GM21528 (cell line): ENCODE measurements at regions not wholly inside any gene's neighbourhood (a gene's known extent, or its start where the extent isn't known, plus 50 kb on each side); places are given as distances from the start of the nearest gene placed in this dataset.

Experiments used
- ATAC-seq: cut with Tn5 transposase; IDR thresholded peaks from one replicate; pipeline ENCODE4 v1.9.1; 2021; ENCODE audit warnings: mild to moderate bottlenecking, moderate library complexity; ENCODE audit not compliant: unreplicated experiment, low FRiP score

DNA sequence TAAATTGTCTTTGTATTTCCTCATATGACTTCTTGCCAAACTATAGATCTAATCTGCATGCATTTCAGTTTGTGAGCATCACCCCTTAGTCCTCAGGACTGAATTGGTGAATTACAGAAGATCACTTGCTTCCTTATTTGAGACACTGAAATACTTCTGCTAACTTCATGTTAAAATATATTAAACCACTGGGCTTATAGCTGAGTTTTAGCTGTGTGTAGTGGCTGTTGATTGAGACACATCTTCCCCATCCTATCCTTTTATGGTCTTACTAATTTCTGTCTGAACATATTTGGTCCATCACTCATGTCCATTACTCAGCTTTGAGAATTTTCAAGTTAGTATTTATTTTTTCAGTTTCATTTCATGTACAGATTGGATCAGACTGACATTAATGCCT lies 295.9 kb downstream of the PSAT1 start:
- no peak for ATAC-seq

DNA sequence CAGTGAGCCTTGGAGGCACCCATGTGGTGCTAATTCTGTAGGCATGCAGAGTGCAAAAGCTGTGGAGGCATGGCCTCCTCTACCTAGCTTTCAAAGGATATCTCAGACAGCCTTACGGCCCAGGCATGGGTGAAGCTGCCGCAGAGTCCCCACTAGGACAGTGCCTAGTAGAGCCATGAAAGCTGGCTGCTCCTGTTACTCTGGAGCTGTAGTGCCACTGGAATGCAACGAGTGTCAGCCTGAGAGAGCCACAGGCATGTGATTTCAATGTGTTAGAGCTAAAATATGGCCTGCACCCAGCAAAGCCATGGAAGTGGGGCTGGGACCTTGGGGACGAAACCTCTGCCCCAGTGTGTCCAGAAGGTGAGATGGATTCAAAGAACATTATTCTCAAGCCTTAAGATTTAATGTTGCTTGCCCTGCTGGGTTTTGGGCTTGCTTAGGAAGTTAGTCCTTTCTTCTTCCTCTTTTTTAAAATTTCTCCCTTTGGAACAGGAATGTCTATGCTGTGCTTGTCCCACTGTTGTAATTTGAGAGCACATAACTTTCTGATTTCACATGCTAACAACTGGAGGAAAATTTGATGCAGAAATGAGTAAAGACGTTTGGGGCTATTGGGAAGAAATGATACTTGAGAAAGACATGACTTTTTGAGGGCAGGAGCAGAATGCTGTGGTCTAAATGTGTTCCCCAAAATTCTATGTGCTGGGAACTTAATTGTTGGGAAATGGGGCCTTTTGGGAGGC lies 298.4 kb downstream of the PSAT1 start:
- no peak for ATAC-seq

DNA sequence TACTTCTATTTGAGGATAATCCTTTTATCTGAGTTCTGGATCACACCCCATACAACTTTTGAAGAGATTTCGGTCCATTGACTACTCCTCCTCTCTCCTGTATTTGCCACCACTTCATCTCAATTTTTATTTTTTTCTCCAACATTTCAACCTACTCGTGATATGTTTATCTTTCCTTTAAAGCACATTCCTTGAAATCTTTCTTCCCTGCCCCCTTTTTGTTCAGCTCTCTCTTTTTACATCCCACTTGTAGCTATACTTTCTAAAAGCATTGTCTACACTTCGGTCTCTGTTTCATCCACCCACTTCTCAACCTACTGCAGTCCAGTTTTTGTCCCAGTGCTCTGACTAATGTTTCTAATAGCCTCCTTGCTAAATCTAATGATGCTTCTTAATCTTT lies 299.4 kb downstream of the PSAT1 start:
- ATAC-seq = no peak

DNA sequence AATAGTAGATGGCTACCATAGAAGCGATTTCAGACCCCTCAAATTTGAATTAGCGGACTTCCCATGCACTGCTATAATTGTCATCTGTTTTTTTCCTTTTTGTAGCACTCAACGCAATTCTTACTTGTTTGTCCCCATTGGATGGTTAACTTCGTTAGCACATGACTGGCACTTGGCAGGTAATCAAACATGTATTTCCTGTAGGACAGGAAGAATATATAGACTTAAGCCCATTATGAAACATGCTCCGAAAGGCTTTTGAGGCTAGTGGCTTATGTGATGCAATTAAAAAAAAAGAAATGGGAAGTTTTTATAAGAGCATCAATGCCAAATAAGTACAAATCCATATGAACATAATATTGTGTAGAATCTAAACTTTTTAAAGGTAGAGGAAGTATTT lies 301.2 kb downstream of the PSAT1 start:
- ATAC-seq = no peak

DNA sequence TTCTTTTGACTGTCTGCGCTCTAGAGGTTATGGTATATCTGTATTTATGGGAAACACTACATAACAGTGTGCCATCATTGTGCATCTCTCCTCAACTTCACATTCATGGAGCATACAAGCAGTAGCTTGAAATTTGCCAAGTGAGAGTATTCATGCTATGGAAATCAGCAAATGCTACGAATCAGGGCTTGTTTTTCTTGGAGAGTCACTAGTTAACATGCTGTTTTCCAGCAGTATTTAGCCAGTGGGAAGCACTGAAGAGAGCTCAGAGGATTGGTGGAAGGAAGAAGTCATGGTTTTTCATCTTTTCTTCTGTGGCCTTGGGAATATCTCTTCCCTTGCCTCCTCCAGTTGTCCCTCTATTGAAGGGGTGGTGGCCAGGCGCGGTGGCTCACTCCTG lies 303.0 kb downstream of the PSAT1 start:
- ATAC-seq = no peak

DNA sequence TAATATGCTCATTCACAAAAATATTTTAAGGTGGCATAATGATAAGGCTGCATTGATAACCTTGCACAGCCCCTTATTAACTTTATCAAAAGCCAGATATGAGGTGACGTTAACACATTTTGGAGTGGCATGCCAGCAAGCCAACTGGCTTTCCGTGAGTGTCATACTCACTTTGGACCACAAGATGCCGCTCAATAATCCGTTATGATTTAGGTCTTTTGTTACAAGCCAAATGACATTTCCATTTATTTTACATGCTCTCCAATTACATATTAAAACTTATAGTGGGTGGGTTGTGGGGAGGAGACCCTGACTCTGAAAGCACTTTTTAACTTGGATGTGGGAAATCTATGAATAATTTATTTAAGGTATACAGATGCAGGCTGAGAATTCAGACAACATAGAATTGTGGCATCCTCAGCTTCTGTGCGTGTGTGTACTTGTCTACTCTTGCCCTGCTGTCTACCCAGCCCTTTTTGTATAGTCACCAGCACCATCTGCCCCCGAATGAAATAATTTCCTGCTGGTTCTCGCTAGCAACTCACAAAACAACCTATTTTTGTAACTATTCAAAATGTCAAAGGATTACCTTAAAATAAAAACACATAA lies 305.1 kb downstream of the PSAT1 start:
- peak; percentile 61 for ATAC-seq

DNA sequence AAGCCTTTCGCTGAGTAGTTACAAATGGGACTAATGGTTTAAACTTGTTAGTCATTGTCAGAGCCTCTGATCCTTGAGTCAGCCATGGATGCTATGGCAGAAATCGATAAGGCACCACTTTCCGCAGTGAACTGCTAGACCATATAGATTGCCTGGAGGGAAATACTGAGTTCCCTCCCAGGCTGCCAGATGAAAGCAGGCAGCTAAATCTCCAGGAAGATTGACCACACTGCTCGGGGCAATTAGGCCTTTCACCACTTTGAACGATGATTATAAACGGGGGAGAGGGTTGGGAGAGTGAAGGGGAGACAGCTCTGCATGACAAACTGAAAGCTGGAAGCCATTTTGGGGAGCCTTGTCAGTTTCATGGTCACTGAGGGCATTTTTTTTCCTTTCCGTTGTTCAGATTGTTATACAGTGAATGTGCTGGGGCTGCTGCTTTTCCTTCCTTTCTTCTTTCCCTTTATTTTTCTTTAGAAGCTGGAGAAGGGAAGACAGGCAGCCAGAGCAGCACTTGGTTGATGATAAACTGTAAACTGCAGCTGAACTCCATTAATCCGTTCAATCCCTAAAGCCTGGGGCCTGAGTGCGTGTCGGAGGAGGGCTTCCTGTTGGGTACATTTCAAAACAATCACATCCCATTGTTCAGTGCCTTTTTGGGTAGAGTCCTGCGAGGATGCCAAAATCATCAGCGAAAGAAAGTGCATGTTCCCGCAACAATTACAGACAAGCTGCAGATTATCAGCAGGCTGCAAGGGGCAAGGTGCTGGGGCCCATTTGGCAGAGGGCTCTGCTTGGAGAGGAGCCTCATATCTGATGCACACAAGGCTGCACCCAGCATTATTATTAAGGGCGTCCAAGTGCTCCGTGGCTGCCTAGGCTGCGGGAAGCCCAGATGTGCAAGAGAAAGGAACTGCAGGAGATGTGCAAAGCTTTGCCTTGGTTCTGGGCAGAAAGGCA lies 308.4 kb downstream of the PSAT1 start:
- no peak for ATAC-seq

DNA sequence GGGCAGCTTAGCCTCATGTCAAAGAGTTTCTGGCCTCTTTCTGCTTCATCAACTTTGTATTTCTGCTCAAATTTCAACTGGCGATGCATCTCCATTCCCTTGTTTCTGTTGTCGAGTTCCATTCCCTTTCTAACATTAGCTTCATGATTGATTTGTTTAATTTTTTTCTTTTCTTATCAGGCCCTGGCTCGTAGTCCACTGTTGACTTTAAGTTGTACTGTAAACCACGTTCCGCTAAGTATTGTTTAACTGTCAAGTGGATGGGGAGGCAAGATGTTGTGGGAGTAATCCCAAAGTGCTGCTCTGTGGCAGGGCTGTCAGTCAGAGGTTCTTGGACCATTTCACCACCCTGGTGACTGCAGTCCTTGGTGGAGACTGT lies 309.1 kb downstream of the PSAT1 start:
- ATAC-seq = no peak

DNA sequence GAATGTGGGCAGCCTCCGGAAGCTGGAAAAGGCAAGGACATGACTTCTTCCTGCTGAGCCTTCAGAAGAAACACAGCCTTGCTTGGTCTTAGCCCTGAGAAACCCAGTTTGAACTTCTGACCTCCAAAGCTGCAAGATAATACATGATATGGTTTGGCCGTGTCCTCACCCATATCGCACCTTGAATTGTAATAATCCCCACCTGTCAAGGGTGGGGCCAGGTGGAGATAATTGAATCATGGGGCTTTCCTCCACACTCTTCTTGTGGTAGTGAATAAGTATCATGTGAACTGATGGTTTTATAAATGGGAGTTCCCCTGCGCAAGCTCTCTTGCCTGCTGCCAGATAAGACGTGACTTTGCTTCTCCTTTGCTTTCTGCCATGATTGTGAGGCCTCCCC lies 310.9 kb downstream of the PSAT1 start:
- ATAC-seq = no peak

DNA sequence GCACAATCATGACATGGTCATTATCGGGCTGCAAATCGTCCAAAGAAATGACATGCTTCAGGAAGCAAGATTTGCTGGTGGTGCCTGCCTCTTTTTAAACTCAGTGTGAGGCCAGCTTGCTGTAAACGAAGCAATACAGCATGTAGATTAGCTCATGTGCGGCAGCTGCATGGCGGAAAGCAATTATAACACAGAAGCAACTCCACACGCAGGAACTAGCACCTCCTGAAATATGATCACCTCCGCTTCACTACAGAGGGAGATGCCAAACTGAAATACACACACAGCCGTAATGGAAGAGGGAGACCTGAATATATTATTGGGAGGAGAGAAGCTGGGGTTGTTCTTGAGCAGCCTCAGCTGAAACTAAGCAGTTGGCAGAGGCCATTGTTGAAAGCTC lies 312.5 kb downstream of the PSAT1 start:
- ATAC-seq = no peak

DNA sequence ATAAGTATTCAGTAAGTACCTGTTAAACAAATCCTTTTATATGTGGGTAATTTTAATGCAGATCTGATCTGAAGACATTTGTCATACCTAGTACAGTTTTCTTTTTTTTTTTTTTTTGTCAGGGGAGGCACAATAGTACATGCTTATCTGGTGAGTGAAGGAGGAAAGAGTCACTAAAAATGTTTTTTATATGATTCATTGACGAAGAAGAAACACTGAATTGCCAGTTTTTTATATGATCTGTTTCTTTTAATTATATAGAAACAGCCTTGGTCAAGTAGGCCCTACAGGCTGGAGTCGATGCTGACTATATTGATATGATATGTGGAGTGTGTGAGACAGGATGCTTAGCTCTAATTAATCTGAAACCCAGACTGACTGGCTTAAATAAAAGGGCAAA lies 315.2 kb downstream of the PSAT1 start:
- no peak for ATAC-seq

DNA sequence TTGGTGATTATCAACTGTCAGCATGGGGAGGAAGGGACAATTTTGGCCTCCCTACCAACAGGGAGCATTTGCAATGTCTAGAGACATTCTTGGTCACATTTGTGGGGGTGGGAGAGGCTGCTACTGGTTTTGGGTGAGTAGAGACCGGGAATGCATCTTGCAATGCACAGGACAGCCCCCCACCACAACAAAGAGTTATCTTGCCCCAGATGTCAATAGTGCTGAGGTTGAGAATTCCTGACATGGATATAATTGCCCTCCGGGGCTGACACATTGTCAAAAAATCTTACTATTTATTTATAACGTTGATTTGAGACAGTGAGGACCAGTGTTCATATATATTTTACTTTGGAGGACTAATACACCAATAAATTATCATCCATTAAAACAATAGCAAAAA lies 316.1 kb downstream of the PSAT1 start:
- ATAC-seq = no peak

DNA sequence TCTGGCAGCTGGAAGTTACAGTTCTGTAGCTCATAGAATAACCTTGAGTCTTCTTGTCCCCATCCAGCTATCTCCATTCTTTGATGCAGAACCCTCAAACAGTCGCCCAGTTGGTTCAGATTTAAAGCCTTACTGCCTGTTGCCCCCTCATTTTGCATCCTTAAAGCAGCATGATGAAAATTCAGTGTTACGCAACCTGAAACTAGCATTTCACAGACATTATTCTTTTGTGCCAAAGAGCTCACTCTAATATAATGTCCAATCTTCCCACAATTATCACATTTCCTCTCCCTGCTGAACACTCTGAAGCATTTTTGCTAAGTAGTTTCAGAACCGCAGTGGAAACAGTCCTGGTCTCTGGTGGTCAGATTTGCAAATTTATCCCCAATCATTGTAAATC lies 318.0 kb downstream of the PSAT1 start:
- no peak for ATAC-seq

DNA sequence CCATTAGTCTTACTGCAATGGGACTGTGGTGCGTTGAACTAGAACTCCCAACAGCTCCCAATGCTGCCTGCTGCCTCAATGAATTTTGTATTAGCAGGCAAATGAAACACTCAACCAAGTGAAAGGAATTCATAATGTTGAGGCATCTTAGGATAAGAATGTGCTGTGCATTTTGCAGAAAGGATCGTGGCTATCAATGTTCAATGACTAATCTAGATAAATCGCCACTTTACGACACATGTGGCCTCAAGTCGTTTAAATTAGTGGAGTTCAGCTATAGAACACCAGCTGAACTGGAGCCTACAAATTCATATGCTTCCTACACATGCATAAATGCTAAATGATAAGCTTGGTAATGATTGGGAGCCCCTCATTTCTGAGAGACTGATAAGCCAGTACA lies 318.4 kb downstream of the PSAT1 start:
- no peak for ATAC-seq

DNA sequence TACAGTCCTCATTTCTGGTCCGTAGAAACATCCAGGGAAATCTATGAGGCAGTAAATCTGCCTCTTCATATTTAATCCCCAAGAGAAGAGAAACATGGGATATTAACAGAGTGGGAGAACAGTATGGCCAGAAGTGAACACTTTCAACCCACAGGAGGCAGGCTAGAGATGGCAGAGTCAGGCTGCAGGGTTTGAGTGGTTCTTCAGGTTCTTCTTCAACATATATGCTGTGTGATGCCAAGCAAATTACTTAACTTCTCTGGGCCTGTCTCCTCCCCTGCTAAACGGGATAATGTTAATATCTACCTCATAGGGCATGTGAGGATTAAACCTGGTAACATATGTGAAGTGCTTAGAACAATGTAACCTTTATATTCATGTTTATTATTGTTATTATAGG lies 321.8 kb downstream of the PSAT1 start:
- ATAC-seq = no peak

DNA sequence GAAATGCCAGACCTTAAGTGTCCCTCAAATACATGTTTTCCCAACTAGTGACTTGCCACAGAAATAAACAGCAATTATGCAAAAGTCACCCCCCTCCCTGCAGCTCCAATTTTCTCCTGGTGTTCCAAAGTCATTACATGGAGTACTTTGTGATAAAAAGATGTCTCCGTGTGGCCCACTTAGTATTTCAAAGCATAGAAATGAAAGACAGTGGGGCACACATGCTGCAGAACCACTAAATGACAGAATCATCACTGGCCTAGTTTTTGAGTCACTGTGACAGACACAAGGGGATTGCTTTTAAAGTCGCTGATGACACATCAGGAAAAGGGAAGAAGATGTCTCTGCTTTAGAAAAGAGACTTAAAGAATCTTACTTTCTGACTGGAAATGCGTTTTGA lies 323.4 kb downstream of the PSAT1 start:
- ATAC-seq = no peak

DNA sequence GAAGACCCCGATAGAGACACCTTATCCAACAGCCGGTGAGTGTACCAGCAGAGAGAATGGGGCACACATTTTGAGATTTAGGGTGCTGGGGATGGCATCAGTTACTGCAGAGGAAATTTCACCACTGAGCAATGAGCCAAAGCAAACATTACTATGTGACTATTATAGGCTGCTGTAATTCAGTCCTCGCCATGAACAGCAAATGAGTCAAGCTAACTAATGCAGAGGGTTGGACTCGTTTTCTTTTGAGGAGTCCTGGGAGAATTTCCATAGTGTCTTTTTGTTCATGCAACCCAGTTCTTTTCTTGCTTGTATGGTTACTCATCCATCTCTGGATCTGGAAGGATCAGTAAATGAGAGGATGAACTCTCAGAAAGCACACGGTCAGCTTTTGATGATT lies 323.8 kb downstream of the PSAT1 start:
- no peak for ATAC-seq

DNA sequence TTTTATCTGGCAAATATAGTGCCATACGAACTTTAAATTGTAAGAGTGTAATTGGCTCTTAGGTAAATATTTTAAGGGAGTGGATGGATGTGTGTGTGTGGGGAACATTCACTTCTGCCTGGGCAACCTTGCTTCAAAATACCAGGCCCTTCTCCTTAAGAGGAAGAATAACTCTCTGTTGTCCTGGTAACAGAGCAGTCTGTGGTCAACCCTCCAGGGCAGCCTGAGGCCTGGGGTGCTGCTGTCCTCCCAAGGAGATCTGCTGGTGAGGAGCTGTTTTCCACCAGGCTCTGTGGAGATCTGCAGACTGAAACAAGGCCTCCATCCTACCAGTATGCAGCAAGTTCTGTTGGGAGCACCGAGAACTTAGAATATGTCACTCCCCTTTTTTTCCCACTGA lies 325.2 kb downstream of the PSAT1 start:
- ATAC-seq = no peak

DNA sequence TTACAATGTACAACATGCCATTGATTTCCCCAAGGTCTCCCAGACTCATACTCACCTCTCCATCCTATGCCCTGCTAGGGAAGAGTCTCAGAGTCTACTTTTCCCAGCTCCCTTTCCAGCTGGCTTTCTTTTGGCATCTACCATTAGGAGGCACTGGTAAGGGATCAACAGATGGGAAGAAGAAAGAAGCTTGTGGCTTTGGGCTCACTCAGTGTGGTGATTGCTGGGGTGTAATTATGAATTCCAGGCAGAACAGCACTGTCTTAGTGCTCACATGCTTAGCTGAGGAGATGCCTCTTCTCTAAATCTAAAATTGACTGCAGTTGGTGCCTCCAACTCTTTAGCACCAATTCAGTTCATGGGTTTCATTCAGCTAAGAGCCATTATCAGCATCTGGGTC lies 330.0 kb downstream of the PSAT1 start:
- no peak for ATAC-seq

DNA sequence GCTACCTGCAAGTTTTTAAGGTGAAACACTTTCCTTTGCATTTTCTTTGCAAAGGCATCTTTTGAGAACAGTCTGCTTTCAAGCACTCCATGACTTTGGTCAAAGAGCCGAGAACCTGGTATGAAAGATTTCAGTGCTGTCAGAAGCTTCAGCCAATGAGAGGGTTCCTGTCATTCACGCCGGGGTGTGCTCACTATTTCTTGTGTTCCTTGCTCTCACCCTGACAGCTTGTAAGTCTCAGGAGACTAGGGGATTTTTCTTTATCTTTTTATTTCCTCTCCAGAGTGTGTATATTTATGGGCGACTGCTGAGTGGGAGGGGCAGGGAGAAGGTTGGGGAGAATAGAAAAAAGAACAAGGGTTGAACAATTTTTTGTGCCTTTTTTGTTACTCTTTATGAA lies 334.0 kb downstream of the PSAT1 start:
- ATAC-seq = no peak

DNA sequence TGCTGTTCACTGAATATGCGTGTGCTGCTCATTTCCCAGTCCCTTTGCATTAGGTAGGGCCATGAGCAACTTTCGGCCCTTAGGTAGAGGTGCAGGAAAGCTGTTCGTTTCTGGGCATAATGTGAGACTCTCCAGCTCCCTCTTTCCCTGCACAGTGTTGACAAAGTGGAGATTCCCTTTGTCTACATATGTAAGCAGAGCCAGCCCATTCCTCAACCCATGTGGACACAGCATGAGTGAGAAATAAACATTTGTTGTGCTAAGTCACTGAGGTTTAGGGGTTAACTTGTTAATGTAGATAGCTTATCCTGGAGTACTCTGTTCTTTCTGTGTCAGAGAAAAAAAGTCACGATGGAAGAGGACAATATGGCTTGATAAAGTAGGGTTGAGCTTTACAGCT lies 343.8 kb downstream of the PSAT1 start:
- ATAC-seq = no peak

DNA sequence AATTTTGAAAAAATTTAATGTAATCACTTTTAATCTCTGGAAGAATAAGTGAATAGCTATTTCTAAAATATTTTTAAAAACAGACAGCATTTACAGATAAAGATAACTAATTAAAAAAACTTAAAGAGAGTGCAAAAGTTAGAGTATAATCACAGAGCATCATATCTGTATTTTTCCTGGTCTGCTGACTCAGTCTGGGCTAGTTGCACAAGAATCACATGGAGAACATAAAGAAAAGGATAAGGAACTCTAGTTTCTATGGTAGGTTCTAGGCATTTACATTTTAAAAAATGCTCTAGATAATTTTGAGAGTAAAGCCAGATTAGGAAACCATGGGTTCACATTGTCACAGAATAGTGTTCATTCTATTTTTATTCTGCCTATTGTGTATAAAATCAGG lies 347.4 kb downstream of the PSAT1 start:
- no peak for ATAC-seq
